Glutamatergic neuron (in vitro differentiated cells): ENCODE measurements at regions not wholly inside any gene's neighbourhood (a gene's known extent, or its start where the extent isn't known, plus 50 kb on each side); places are given as distances from the start of the nearest gene placed in this dataset.
A peak's percentile ranks its signal among the peaks of the same experiment; 100 is the strongest.

Experiments used
- DNase-seq: peaks from one replicate; pipeline ENCODE4 v3.0.0; 2022
- H3K27ac Mint-ChIP-seq: one replicate; pipeline ENCODE4 v1.8.0; 2020; ENCODE audit warnings: mild to moderate bottlenecking, mixed read lengths, inconsistent platforms; ENCODE audit not compliant: unreplicated experiment
- H3K27me3 Mint-ChIP-seq: one replicate; pipeline ENCODE4 v1.8.0; 2020; ENCODE audit warnings: mild to moderate bottlenecking, moderate library complexity, mixed read lengths, inconsistent platforms; ENCODE audit not compliant: unreplicated experiment
- H3K36me3 Mint-ChIP-seq: one replicate; pipeline ENCODE4 v1.8.0; 2020; ENCODE audit warnings: mild to moderate bottlenecking, mixed read lengths, inconsistent platforms; ENCODE audit not compliant: unreplicated experiment
- H3K4me1 Mint-ChIP-seq: one replicate; pipeline ENCODE4 v1.8.0; 2020; ENCODE audit warnings: mild to moderate bottlenecking, low read depth, mixed read lengths, inconsistent platforms; ENCODE audit not compliant: unreplicated experiment
- H3K4me3 Mint-ChIP-seq: one replicate; pipeline ENCODE4 v1.8.0; 2020; ENCODE audit warnings: mild to moderate bottlenecking, mixed read lengths, inconsistent platforms; ENCODE audit not compliant: unreplicated experiment
- H3K9me3 Mint-ChIP-seq: one replicate; pipeline ENCODE4 v1.8.0; 2020; ENCODE audit warnings: mild to moderate bottlenecking, moderate library complexity, mixed read lengths, inconsistent platforms; ENCODE audit not compliant: unreplicated experiment
- TF ChIP-seq, protein P1 (sequence below): fragments of 200-600 bp; sonication (generic); IDR thresholded peaks from one replicate; pipeline ENCODE4 v1.5.0; 2021; ENCODE audit not compliant: partially characterized antibody, unreplicated experiment

DNA sequence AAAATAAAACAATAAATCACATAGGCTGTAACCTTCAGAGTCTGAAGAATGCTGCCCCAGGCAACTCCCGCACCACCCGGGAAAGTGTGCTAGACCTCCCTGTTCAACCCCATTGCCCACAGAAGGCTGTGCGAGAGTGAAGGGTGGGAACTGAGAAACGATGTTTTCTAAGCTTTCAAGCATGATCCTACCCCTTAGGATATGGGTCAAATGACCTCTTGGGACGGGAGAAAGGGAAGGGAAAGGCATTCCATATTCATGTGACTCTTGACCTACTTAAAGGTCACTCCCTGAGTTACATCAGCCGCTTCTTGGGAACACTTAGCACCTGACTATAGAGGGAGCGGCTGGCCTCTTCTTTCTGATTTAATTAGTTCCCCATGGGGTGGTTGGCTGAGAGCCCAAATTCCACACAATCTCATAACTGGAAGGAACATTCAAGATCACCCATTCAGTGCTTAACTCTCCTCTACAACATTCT lies 114.7 kb upstream of the SLC24A5 start:
- Mint-ChIP-seq H3K27me3 (no peaks in the 10 kb centered on the region), H3K27ac (no peak overlapping the region), H3K9me3 (peaks cover 1% of the 10 kb centered on the region), H3K36me3 (no peaks in the 10 kb centered on the region), H3K4me1 (peaks cover 14% of the 10 kb centered on the region), H3K4me3 (peak overlapping the region; percentile 64)
- DNase-seq, result peak; percentile 27
- TF ChIP-seq, protein P1, sequence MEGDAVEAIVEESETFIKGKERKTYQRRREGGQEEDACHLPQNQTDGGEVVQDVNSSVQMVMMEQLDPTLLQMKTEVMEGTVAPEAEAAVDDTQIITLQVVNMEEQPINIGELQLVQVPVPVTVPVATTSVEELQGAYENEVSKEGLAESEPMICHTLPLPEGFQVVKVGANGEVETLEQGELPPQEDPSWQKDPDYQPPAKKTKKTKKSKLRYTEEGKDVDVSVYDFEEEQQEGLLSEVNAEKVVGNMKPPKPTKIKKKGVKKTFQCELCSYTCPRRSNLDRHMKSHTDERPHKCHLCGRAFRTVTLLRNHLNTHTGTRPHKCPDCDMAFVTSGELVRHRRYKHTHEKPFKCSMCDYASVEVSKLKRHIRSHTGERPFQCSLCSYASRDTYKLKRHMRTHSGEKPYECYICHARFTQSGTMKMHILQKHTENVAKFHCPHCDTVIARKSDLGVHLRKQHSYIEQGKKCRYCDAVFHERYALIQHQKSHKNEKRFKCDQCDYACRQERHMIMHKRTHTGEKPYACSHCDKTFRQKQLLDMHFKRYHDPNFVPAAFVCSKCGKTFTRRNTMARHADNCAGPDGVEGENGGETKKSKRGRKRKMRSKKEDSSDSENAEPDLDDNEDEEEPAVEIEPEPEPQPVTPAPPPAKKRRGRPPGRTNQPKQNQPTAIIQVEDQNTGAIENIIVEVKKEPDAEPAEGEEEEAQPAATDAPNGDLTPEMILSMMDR, result no peak

DNA sequence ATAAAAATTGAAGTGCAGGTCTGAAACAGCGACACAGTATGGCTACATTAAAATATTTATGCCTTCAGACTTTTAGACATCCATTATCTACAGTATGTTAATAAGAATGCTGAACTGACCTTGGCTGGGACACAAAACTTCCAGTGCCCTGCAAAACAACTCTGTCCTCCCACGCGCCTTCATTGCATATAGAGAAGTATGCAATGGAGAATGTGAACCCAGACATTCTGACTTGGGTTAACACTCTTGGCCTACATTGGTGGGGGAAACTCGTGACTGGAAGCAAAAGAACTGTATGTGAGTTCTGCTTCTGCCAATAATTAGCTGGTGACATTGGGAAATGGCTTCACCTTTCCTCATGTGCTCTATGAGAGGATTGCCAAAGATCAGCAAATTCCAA lies 110.5 kb upstream of the SLC24A5 start:
- DNase-seq, result no peak
- Mint-ChIP-seq H3K4me1 (peaks cover 13% of the 10 kb centered on the region), H3K27ac (no peak overlapping the region), H3K4me3 (no peak overlapping the region), H3K9me3 (peaks cover 1% of the 10 kb centered on the region), H3K27me3 (no peaks in the 10 kb centered on the region), H3K36me3 (no peaks in the 10 kb centered on the region)
- TF ChIP-seq, protein P1, result no peak

DNA sequence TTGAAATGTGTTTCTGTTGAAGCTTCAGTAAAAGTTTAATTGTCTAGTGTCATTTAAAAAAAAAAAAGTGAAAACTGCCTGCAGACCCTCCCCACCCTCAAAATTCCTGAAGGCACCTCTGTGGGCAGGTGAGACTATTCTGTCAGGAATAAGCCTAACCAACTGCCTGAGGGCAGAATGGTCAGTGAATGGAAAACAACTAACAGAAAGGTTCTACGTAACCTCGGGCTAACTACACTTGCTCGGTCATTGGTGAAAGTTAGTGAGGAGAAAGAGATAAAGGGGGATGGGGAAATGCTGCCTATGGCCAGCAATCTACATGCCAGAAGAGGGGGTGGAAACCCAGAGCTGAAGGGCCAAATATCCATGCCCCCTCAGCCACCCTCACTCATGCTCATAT lies 108.6 kb upstream of the SLC24A5 start:
- Mint-ChIP-seq H3K27me3 (no peaks in the 10 kb centered on the region), H3K4me1 (no peaks in the 10 kb centered on the region), H3K4me3 (no peak overlapping the region), H3K27ac (no peak overlapping the region), H3K36me3 (no peaks in the 10 kb centered on the region), H3K9me3 (peaks cover 1% of the 10 kb centered on the region)
- no peak for DNase-seq
- TF ChIP-seq, protein P1, result no peak

DNA sequence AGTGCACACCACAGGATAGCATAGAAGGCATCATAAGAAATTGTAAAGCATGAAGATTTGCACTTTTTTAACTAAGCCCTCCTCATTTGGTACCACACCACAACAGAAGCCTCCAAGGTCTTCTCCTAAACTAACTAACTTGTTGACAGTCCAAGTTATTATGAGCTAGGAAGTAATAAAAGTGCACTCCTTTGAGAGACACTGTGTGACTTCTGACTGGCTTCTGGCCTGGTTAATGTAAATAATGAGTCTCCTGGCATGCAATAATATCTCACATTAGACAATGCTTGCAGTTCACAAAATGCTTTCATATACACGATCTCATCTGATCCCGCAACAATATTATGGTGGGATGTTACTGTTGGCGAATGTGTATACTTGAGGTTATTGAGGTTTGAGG lies 103.9 kb upstream of the SLC24A5 start:
- Mint-ChIP-seq H3K36me3 (no peaks in the 10 kb centered on the region), H3K27me3 (no peaks in the 10 kb centered on the region), H3K9me3 (no peaks in the 10 kb centered on the region), H3K27ac (no peak overlapping the region), H3K4me3 (no peak overlapping the region), H3K4me1 (peaks cover 4% of the 10 kb centered on the region)
- DNase-seq, result no peak
- TF ChIP-seq, protein P1, result no peak

DNA sequence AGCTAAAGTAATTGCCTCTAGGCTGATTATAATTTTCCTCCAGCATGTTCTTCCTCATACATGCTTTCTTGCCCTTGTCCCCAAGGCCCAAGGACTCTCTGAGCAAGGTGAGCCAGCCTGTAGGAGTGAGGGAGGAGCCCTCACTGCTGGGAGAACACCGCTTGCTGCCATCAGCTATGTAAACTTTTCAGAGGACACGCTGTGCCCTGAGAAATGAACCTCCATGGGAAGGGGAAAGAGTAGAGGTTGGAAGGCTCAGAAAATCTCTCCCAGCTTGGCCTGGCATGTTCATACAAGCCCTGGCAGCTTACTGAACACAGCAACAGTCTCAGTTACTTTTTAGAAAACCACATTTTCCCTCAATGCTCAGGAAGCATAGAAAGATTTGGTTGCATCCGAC lies 103.0 kb upstream of the SLC24A5 start:
- Mint-ChIP-seq H3K4me1 (peaks cover 4% of the 10 kb centered on the region), H3K9me3 (peaks cover 1% of the 10 kb centered on the region), H3K27ac (no peak overlapping the region), H3K4me3 (no peak overlapping the region), H3K27me3 (no peaks in the 10 kb centered on the region), H3K36me3 (no peaks in the 10 kb centered on the region)
- TF ChIP-seq, protein P1, result no peak
- no peak for DNase-seq
